ENCODE measurements at regions not wholly inside any gene's neighbourhood (a gene's known extent, or its start where the extent isn't known, plus 50 kb on each side); places are given as distances from the start of the nearest gene placed in this dataset.

- Histone ChIP-seq H3K36me3 (ENCODE audit: control insufficient read depth, low read length) (no peaks in the 10 kb centered on the region), H3K4me3 (ENCODE audit: low read length) (no peak overlapping the region), H3K9me2 (replicated peaks; ENCODE audit: control insufficient read depth, low read length) (no peaks in the 10 kb centered on the region), H3K4me2 (ENCODE audit: low read length) (no peak overlapping the region), H3K79me2 (ENCODE audit: control insufficient read depth, low read length) (no peaks in the 10 kb centered on the region), H3K9me3 (ENCODE audit: control insufficient read depth, insufficient read depth, low read length) (no peaks in the 10 kb centered on the region), H3K27ac (ENCODE audit: low read depth, low read length) (no peak overlapping the region), H3K27me3 (ENCODE audit: control insufficient read depth, low read length) (no peaks in the 10 kb centered on the region), H3F3A (ENCODE audit: control insufficient read depth, insufficient read depth) (no peaks in the 10 kb centered on the region), H3K4me1 (ENCODE audit: control insufficient read depth, low read length) (no peaks in the 10 kb centered on the region), H4K20me1 (ENCODE audit: control insufficient read depth, insufficient read depth, low read depth, low read length) (no peaks in the 10 kb centered on the region)
- TF ChIP-seq CTCF (IDR thresholded peaks at IDR 0.05; ENCODE audit: low read depth, low read length, poor library complexity, severe bottlenecking), result no peak
- TF ChIP-seq EZH2phosphoT487 (IDR thresholded peaks at IDR 0.05; ENCODE audit: borderline replicate concordance, low read length), result no peak
Observed at GRCh38 chr16:85164838-85165516, 52.7 kb upstream of the CIBAR2 start.

- H3K9me3 ChIP-seq (ENCODE audit: control insufficient read depth, insufficient read depth, low read length), result no peaks in the 10 kb centered on the region
- H3K4me3 ChIP-seq (ENCODE audit: low read length), result no peak overlapping the region
- H3F3A ChIP-seq (ENCODE audit: control insufficient read depth, insufficient read depth), result no peaks in the 10 kb centered on the region
- no peak overlapping the region for H3K27ac ChIP-seq (ENCODE audit: low read depth, low read length)
- TF ChIP-seq EZH2phosphoT487 (IDR thresholded peaks at IDR 0.05; ENCODE audit: borderline replicate concordance, low read length) (no peak), CTCF (IDR thresholded peaks at IDR 0.05; ENCODE audit: low read depth, low read length, poor library complexity, severe bottlenecking) (no peak)
- no peaks in the 10 kb centered on the region for H3K9me2 ChIP-seq (replicated peaks; ENCODE audit: control insufficient read depth, low read length)
- H3K79me2 ChIP-seq (ENCODE audit: control insufficient read depth, low read length), result no peaks in the 10 kb centered on the region
- H3K4me2 ChIP-seq (ENCODE audit: low read length), result no peak overlapping the region
- no peaks in the 10 kb centered on the region for H3K36me3 ChIP-seq (ENCODE audit: control insufficient read depth, low read length)
- H4K20me1 ChIP-seq (ENCODE audit: control insufficient read depth, insufficient read depth, low read depth, low read length), result no peaks in the 10 kb centered on the region
- no peaks in the 10 kb centered on the region for H3K4me1 ChIP-seq (ENCODE audit: control insufficient read depth, low read length)
- no peaks in the 10 kb centered on the region for H3K27me3 ChIP-seq (ENCODE audit: control insufficient read depth, low read length)
Observed at GRCh38 chr16:85165781-85166180, 53.5 kb upstream of the CIBAR2 start.

GRCh38 chr16:85166281-85166680 is 54.0 kb upstream of the CIBAR2 start:
- Histone ChIP-seq H3K4me3 (ENCODE audit: low read length) (no peak overlapping the region), H4K20me1 (ENCODE audit: control insufficient read depth, insufficient read depth, low read depth, low read length) (no peaks in the 10 kb centered on the region), H3K27ac (ENCODE audit: low read depth, low read length) (no peak overlapping the region), H3K4me2 (ENCODE audit: low read length) (no peak overlapping the region), H3K36me3 (ENCODE audit: control insufficient read depth, low read length) (no peaks in the 10 kb centered on the region), H3K4me1 (ENCODE audit: control insufficient read depth, low read length) (no peaks in the 10 kb centered on the region), H3F3A (ENCODE audit: control insufficient read depth, insufficient read depth) (no peaks in the 10 kb centered on the region), H3K9me3 (ENCODE audit: control insufficient read depth, insufficient read depth, low read length) (no peaks in the 10 kb centered on the region), H3K27me3 (ENCODE audit: control insufficient read depth, low read length) (no peaks in the 10 kb centered on the region), H3K79me2 (ENCODE audit: control insufficient read depth, low read length) (no peaks in the 10 kb centered on the region), H3K9me2 (replicated peaks; ENCODE audit: control insufficient read depth, low read length) (no peaks in the 10 kb centered on the region)
- TF ChIP-seq EZH2phosphoT487 (IDR thresholded peaks at IDR 0.05; ENCODE audit: borderline replicate concordance, low read length), result no peak

GRCh38 chr16:85166699-85167588 is 54.7 kb upstream of the CIBAR2 start:
- no peaks in the 10 kb centered on the region for H3K9me3 ChIP-seq (ENCODE audit: control insufficient read depth, insufficient read depth, low read length)
- no peaks in the 10 kb centered on the region for H3K27me3 ChIP-seq (ENCODE audit: control insufficient read depth, low read length)
- H3K4me3 ChIP-seq (ENCODE audit: low read length), result no peak overlapping the region
- no peaks in the 10 kb centered on the region for H3K36me3 ChIP-seq (ENCODE audit: control insufficient read depth, low read length)
- H3F3A ChIP-seq (ENCODE audit: control insufficient read depth, insufficient read depth), result no peaks in the 10 kb centered on the region
- no peaks in the 10 kb centered on the region for H3K4me1 ChIP-seq (ENCODE audit: control insufficient read depth, low read length)
- TF ChIP-seq CTCF (IDR thresholded peaks at IDR 0.05; ENCODE audit: low read depth, low read length, poor library complexity, severe bottlenecking) (no peak), EZH2phosphoT487 (IDR thresholded peaks at IDR 0.05; ENCODE audit: borderline replicate concordance, low read length) (no peak)
- H3K4me2 ChIP-seq (ENCODE audit: low read length), result no peak overlapping the region
- no peaks in the 10 kb centered on the region for H3K9me2 ChIP-seq (replicated peaks; ENCODE audit: control insufficient read depth, low read length)
- no peaks in the 10 kb centered on the region for H4K20me1 ChIP-seq (ENCODE audit: control insufficient read depth, insufficient read depth, low read depth, low read length)
- H3K79me2 ChIP-seq (ENCODE audit: control insufficient read depth, low read length), result no peaks in the 10 kb centered on the region
- H3K27ac ChIP-seq (ENCODE audit: low read depth, low read length), result no peak overlapping the region
